HepG2 (cell line): ENCODE measurements at regions not wholly inside any gene's neighbourhood (a gene's known extent, or its start where the extent isn't known, plus 50 kb on each side); places are given as distances from the start of the nearest gene placed in this dataset.

Experiments
- DPF2 ChIP-seq: sonication (generic); formaldehyde crosslinking; IDR thresholded peaks from 2 replicates; pipeline ENCODE4 v1.4.0; 2020; ENCODE audit warnings: mild to moderate bottlenecking, low read depth, missing genetic modification reagents, borderline replicate concordance
- FLYWCH1 ChIP-seq: sonication (generic); formaldehyde crosslinking; IDR thresholded peaks from 2 replicates; pipeline ENCODE4 v1.8.1; 2023; ENCODE audit warnings: mild to moderate bottlenecking, missing genetic modification reagents
- PCBP2 ChIP-seq: fragments of 200-400 bp; formaldehyde crosslinking; optimal IDR thresholded peaks from 2 replicates; pipeline ENCODE3; 2018; ENCODE audit warnings: low read length, low read depth; ENCODE audit not compliant: poor library complexity, severe bottlenecking
- ZSCAN22 ChIP-seq: sonication (generic); formaldehyde crosslinking; IDR thresholded peaks from 2 replicates; pipeline ENCODE4 v1.4.0; 2020; ENCODE audit warnings: mild to moderate bottlenecking, missing genetic modification reagents
- TF ChIP-seq, protein P1 (sequence below): sonication (generic); formaldehyde crosslinking; IDR thresholded peaks from 2 replicates; pipeline ENCODE4 v1.8.0; 2022; ENCODE audit warnings: mild to moderate bottlenecking, missing genetic modification reagents, borderline replicate concordance
- TF ChIP-seq, protein P2 (sequence below): sonication (generic); formaldehyde crosslinking; IDR thresholded peaks from 2 replicates; pipeline ENCODE4 v1.5.0; 2020; ENCODE audit warnings: mild to moderate bottlenecking, missing genetic modification reagents
- TF ChIP-seq, protein P3 (sequence below): sonication (generic); formaldehyde crosslinking; IDR thresholded peaks from 2 replicates; pipeline ENCODE4 v1.8.0; 2022; ENCODE audit warnings: missing genetic modification reagents, mild to moderate bottlenecking, borderline replicate concordance

DNA sequence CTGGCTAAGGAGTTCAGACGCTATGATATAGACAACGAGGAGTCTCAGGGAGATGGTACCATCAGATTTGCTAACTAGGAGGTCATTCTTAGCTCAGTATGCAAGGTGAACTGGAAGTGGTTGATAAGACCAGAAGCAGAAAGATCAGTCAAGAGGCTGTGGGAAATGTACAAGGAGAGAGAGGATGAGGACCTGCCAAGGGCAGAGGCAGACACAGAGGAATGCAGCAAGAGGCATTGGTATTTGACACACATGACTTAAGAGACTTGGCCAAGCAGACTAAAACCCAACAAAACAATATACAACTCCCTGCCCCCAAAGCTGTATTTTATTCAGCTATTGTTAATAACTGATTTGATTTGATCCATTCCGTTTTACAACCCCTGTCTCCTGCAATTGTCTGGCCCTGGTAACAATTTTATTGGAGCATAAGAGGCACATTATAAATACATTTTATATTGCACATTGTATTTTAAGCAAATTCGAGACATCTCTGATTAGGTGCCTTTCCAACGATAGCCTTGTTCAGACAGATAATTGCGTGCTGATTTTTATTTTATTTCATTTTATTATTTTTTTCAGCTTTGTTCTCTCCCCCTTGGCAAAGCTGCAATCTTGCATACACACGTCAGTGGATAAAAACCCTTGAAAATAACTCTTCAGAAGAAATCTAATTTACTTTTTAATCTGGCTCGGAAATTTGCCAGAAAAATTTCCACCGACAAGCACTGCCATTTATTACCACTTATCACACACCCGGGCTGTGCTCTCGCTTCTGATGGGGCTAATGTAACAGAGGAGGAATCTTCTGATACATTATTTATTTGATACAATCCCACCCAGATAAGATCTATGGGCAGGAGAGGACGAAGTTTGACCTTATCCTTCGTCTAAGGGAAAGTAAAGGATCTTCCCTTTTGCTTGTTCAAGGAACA, 237.8 kb downstream of the NXPE2 start (continued):
- TF ChIP-seq, protein P1, sequence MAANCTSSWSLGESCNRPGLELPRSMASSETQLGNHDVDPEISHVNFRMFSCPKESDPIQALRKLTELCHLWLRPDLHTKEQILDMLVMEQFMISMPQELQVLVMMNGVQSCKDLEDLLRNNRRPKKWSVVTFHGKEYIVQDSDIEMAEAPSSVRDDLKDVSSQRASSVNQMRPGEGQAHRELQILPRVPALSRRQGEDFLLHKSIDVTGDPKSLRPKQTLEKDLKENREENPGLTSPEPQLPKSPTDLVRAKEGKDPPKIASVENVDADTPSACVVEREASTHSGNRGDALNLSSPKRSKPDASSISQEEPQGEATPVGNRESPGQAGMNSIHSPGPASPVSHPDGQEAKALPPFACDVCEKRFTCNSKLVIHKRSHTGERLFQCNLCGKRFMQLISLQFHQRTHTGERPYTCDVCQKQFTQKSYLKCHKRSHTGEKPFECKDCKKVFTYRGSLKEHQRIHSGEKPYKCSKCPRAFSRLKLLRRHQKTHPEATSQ (CRISPR knock-in tag): no peak
- TF ChIP-seq DPF2 (CRISPR knock-in tag): no peak
- no peak for TF ChIP-seq ZSCAN22 (CRISPR knock-in tag)
- TF ChIP-seq, protein P2, sequence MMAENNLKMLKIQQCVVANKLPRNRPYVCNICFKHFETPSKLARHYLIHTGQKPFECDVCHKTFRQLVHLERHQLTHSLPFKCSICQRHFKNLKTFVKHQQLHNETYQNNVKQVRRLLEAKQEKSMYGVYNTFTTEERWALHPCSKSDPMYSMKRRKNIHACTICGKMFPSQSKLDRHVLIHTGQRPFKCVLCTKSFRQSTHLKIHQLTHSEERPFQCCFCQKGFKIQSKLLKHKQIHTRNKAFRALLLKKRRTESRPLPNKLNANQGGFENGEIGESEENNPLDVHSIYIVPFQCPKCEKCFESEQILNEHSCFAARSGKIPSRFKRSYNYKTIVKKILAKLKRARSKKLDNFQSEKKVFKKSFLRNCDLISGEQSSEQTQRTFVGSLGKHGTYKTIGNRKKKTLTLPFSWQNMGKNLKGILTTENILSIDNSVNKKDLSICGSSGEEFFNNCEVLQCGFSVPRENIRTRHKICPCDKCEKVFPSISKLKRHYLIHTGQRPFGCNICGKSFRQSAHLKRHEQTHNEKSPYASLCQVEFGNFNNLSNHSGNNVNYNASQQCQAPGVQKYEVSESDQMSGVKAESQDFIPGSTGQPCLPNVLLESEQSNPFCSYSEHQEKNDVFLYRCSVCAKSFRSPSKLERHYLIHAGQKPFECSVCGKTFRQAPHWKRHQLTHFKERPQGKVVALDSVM (CRISPR knock-in tag): no peak
- TF ChIP-seq PCBP2: no peak
- TF ChIP-seq, protein P3, sequence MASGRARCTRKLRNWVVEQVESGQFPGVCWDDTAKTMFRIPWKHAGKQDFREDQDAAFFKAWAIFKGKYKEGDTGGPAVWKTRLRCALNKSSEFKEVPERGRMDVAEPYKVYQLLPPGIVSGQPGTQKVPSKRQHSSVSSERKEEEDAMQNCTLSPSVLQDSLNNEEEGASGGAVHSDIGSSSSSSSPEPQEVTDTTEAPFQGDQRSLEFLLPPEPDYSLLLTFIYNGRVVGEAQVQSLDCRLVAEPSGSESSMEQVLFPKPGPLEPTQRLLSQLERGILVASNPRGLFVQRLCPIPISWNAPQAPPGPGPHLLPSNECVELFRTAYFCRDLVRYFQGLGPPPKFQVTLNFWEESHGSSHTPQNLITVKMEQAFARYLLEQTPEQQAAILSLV (CRISPR knock-in tag): no peak
- TF ChIP-seq FLYWCH1 (CRISPR knock-in tag): no peak
